Prostate gland (tissue), 2 donors: ENCODE measurements at regions not wholly inside any gene's neighbourhood (a gene's known extent, or its start where the extent isn't known, plus 50 kb on each side); places are given as distances from the start of the nearest gene placed in this dataset.

Experiments
- CTCF ChIP-seq, 4 experiments: fragments of 200-600 bp in 2 of 4; fragments of 450-650 bp in 2 of 4; sonication (generic) in 2 of 4; IDR thresholded peaks; 1 replicate in 3 of 4; 2 replicates in 1 of 4; pipeline ENCODE4 v1.5.1; 2016 to 2019; ENCODE audit warnings: antibody characterized with exemption in 4 of 4, mild to moderate bottlenecking in 2 of 4, moderate library complexity in 2 of 4
- POLR2AphosphoS5 ChIP-seq: sonication (generic); formaldehyde crosslinking; IDR thresholded peaks from one replicate; pipeline ENCODE4 v1.6.1; 2017; ENCODE audit warnings: antibody characterized with exemption

DNA sequence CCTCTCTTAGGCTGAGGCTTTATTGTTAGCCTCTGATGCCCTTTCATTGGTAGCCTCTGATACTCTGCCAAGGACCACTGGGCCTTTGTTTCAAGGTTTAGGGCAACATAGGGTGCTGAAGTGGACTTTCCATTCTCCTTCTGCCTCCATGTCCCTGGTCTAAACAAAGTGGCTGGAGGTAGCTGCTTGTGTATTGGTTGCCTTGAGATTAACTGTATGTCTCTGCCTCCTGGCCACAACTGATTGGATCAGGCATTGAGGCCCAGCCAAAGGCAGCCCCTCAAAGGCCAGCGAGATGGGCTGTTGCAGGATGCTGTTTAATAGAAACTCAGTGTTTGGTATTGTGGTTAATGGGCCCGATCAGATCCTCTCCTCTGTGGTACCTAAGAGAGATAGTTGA is 77.9 kb upstream of the PRR23C start:
- TF ChIP-seq CTCF (IDR thresholded peaks at IDR 0.05) (no peak), POLR2AphosphoS5 (no peak)
